GM21717 (cell line): ENCODE measurements at regions not wholly inside any gene's neighbourhood (a gene's known extent, or its start where the extent isn't known, plus 50 kb on each side); places are given as distances from the start of the nearest gene placed in this dataset.

ENCODE experiments used
- ATAC-seq: cut with Tn5 transposase; IDR thresholded peaks from one replicate; pipeline ENCODE4 v1.9.1; 2021; ENCODE audit warnings: mild to moderate bottlenecking, moderate library complexity; ENCODE audit not compliant: unreplicated experiment

DNA sequence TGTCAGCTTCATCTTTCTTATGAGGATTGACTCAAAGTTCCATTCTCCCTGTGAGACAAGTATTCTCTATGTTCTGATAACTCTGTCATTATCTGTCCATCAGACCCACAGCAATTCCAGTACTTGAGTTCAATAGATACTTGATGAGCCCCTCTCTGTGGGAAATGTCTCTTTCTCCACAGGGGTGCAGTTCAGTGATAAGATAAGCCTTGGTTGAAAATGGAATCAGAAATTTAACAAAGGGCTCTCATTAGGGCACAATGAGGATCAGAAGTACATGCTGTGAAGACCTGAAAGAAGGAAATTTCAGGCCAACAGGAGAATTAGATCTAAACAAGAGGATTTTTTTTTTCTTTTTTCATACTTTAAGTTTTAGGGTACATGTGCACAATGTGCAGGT lies 737.3 kb downstream of the MTRR start:
- no peak for ATAC-seq

DNA sequence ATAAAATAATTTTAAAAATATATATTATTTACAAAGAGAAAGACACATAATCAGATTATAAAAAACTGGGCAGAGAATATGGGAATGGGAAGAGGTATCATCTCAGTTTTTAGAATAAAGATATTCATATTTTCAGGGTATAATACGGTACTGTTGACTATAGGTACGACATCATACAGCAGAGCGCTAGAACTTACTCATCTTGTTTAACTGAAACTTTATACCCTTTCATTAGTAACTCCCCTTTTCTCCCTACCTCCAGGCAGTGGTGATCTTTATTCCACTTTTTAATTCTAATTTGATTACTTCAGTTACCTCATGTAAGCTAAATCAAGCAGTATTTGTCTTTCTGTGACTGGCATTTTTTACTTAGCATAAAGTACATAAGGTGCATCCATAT lies 742.1 kb downstream of the MTRR start:
- no peak for ATAC-seq

DNA sequence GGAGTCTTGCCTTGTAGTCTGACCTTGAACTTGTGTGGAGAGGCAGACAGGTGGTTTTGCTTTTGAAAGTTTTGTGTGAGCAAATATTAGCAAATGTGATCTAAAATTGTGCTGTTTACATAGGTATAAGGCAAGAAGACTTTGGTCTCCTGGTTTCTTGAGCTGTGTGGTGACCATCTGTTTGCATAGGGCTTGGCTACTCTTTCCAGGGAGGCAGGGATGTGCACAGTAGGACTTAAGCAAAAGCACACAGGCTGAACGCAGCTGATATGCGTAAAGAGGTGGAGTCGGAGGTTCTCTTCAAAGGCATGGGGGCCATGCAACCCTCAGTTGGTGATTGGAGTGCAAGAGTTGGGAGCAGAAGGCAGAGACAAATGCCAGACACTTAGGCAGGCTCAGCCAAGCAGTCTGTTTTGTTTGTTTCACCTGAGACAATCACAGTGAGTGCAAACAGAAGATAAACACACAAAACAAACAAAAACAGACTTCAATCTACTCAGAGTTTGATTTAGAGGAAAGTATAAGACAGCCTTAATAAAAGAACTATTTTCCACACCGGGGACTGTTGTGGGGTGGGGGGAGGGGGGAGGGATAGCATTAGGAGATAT lies 744.2 kb downstream of the MTRR start:
- ATAC-seq: no peak

DNA sequence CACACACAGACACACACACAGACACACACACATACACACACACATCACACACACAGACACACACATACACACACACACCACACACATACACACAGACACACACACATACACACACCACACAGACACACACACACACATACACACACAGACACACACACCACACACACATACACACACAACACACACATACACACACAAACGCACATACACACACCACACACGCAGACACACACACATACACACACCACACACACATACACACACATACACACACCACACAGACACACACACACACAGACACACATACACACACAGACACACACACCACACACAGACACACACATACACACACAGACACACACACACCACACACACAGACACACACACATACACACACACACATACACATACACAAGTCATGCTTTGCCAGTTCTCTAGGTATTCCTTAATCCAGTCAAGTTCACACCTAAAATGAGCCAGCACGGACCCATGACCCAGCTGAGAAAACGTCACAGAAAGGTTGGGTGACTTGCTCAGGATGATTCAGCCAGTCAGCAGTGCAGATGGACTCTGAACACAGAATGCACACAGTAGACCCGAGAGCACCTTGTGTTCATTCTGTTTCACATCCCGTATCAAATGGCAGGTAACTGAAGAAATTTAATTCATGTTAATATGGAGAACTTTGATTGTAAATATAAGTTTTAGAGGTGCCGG lies 746.4 kb downstream of the MTRR start:
- no peak for ATAC-seq

DNA sequence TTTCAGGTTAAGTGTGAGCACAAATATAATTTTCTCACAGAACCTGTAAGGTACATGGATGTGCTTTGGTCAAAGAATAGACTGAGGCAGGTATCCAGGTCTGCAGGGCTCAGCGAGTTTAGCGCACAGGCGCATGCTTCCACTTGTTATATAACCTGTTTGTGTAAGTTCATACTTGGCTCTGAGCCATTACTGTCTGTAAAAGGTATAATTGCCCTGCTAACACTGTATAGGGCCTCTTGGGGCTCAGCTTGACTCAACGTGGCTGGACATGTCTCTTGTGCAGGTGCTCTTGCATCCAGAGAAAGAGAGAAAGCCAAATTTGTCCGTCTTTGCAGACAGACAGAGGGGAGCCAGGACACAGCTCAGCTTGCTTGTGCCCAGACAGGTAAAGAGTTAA lies 759.6 kb downstream of the MTRR start:
- no peak for ATAC-seq

DNA sequence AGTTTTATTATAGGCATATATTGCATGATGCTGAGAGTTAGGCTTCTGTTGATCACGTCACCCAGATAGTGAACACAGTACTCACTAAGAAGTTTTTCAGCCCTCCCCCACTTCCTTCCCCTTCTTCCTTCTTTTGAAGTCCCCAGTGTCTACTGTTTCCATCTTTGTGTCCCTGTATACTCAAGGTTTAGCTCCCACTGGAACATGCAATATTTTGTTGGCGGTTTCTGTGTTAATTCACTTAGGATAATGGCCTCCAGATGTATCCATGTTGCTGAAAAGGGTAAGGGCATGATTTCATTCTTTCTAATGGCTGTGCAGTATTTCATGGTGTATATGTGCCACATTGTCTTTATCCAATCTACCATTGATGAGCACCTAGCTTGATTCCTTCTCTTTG lies 764.3 kb downstream of the MTRR start:
- no peak for ATAC-seq

DNA sequence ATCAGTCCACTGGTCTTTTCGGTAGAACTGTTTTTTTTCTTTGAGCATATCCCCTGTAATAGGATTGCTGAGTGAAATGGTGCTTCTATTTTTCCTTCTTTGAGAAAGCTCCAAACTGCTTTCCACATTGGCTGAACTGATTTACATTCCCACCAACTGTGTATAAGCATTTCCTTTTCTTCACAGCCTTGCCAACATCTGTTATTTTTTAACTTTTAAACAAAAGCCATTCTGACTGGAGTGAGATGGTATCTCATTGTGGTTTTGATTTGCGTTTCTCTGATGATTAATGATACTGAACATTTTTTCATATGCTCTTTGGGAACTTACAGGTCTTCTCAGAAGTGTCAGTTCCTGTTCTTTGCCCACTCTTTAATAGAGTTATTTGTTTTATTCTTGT lies 764.7 kb downstream of the MTRR start:
- no peak for ATAC-seq

DNA sequence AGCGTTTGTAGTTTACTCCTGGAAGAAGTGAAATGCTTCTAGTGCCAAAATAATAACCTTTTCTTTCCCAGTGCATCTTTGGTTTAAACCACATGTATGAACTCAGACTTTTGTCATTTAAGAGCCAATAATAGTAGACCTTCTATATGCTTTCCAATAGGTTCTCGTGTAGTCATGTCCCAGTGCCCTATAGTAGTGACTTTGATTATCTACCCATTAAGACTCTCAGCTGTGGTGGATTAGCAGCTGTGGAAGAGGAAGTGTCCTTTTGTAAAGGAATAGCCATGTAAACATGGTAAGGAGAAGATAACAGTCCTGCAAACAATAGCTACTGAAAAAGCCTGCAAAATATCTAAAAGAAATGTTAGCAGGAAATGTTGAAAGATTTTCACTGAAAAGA lies 765.3 kb downstream of the MTRR start:
- ATAC-seq: no peak

DNA sequence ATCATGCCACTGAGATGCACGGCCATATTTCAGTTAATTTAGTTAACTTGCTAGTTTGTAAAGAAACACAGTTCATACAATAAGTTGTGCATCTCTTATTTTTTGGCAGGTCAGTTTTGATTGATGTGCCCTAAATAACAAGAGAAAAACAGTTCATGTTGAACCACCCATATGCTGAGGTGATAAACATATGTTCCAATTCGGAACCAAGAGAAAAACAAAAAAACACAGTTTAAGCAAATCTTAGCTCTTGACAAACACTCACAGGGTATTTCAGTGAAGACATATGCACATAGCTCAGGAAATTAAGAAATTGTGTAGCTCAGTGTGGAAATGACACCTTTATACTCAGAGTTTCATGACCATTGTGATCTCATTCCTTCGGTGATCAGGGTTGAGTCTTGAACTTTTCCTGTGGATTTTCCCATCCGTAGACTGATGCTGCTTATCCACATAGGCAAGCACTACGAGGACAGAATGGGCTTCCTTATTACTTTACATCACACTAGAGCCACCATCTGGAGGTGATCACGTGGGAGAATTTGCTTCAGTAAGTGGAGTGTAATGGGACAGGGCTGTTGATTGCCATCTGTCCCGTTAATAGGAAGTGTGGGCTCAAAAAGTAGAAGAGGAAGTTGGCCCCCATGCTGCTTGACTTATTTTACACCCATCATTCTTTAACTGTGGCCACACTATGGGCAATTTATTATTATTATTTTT lies 773.0 kb downstream of the MTRR start:
- no peak for ATAC-seq

DNA sequence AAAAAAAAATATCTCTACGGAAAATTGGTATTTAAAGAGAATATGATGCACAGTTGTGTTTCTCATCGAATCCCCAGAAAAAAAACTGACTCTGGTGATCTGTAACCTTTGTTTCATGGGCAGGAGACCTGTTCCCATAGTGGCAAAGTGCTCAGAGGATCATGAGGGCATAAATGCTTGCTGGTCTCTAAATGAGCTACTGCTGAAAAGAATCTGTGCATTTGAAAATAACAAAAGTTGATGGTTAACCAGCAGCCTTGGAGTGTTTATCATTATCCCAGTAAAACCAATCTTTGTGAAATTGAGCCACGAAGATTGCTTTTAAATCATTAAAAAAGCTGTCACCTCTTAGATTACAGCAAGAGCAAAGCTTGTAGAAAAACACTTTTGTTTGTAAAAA lies 775.4 kb downstream of the MTRR start:
- no peak for ATAC-seq

DNA sequence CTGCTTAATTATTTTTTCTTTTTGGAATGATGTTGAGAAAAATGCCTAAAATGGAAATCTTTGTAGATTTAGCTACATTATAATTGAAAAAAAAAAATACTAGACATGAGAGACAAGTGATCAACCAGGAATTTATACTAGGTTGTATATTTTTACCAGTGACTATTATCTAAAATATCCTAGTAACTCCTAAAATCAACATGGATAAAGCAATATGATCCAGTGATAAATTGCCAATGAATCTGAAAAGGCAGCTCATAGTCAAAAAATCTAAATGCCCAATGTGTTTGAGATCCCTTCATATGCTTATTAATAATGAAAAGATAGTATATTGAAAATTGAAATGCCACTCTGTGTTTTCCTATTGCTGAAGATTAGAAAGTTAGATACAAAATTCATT lies 778.2 kb downstream of the MTRR start:
- ATAC-seq: no peak

DNA sequence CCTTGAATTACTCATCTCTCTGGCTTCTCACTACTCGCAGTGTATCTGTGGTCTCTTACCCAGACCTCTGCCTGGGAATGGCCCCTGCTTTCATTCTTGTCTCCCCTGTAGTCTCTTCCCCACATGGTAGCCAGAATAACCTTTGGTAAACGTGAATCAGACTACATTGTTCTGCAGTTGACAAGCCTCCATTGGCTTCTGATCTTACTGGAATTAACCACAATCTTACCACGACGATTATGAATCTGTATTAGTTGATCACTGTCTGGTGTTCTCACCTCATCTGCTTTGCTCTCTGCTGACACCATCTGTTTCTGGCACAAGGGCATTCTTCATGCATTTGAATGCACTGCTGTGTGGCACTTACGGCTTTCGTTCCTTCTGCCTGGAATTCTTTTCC lies 781.2 kb downstream of the MTRR start:
- ATAC-seq: no peak

DNA sequence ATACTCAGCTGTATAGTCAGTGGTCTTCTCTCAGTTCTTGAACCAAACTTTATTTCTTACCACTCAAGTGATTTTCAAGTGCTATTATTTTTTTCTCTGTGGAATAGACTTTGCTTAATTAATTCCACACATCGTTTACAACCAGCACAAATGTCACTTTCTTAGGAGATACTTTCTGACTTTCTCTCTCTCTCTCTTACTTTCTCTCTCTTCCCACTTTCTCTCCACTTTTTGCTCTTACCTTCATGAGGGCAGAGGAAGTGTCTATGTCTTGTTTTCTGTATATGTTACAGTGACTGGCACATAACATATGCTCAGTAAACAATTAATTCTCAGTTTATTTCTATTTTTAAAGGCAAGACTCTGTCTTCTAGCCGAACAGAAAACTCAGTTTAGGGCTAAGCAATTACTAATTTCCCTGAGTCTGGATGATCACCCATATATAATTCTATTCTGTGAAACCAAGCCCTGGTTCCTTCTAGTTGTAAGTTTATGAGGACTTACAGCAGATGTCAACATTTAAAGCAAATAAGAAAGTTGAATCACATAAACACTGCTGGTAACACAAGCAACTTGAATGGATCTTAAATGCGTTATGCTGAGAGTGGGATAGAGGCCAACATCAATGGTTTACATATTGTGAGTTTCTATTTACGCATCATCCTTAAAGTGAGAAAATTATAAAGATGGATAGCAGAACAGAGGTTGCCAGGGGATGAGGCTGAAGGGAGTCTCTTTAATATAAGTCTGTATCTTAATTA lies 791.4 kb downstream of the MTRR start:
- ATAC-seq: no peak

DNA sequence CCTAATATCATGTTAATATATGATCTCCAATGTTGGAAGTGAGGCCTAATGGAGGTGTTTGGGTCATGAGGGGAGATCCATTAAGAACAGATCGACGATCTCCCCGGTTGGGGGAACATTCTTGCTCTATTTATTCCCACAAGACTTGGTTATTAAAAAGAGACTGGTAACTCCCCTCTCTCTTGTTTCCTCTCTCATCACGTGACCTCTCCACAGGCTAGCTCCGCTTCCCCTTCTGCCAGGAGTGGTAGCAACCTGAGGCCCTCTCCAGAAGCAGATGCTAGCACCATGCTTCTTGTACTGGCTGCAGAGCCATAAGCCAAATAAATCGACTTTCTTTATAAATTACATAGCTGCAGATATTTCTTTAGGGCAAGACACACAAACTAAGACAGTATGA lies 794.4 kb downstream of the MTRR start:
- no peak for ATAC-seq

DNA sequence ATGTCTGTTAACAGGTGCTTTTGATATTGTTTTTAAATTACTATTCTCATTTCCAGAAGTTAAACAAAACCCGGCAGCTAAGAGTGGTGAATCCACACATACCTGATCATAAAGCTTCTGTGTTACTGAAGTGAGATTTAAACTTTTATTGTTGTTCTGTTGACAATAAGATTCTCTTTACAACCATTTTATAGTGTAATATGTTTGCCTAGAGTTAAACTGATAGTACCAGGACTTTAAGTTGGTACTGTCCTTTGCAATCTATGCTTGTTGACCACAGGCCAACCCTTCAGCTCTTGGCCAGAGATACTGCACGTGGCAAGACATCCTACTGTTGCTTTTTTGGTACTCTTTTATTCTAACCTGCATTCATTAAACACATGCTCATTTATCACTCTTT lies 806.2 kb downstream of the MTRR start:
- ATAC-seq: no peak

DNA sequence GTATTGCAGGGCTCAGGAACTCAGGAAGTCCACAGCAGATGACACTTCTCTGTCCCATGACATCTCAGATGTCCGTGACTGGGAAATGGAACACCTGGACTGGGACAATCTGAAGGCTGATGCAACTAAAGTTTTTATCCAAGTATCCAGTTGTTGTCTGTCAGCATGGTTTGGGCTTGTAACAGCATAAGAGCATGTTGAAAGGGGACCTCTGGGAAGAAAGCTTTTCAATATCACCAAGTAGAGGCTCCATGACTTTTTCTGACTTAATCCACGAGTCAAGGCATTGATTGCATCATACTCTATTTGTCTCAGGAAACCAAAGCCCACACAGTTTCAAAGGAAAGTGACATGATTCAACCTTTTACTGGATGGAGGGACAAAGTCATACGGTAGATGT lies 807.7 kb downstream of the MTRR start:
- no peak for ATAC-seq

DNA sequence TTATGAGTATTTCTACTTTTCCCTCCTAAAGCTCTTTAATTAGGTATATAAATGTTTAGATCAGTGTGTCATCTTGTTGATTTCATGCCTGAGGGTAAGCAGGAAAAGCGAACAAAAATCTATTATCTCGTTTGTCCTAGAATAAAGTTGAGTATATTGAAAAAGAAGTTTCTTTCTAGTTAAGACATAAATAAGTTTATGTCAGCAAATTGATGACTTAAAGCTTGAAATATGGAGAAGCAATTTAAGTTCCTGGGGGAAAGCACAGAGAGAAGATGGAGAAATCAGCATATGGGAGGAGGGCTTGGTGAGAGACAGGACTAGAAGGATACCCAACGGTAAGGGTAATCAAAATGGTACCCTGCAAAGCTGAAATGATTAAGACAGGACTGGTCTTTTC lies 813.4 kb downstream of the MTRR start:
- no peak for ATAC-seq

DNA sequence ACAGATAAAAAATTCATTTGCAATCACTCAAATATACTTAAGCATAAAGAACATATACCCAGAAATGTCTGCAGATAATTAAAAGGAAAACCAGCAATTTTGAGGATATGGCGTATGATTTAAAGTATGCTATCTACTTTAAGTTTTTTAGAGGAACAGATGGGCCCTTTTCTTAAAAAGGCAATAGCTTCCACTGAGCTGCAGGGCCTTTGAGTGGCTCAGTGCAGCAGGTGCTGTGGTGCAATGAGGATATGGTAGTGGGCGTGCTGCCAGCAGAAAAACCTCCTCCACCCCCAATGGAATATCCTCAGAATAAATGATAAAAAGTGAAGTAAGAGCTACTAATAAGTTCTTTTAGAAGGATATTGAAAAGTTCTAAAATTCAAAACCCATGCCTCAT lies 814.5 kb downstream of the MTRR start:
- no peak for ATAC-seq

DNA sequence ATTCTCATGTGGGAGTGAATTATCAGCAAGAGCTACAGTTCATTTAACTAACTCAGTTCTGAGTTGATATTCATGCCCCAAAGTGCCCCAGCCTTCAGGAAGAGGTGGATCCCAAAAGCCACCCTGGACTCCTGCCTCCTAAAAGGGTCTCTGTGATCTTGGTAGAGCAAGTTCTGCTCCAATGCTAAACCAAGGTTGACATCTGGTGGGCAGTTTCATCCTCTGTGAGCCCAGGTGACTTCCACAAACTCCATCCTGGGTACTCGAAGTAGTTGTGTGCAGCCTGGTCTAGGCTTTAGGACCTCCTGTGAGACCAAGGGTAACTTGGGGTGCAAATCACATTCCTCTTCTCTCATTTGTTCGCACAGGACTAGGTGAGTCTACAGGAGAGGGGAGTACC lies 816.8 kb downstream of the MTRR start:
- ATAC-seq: no peak

DNA sequence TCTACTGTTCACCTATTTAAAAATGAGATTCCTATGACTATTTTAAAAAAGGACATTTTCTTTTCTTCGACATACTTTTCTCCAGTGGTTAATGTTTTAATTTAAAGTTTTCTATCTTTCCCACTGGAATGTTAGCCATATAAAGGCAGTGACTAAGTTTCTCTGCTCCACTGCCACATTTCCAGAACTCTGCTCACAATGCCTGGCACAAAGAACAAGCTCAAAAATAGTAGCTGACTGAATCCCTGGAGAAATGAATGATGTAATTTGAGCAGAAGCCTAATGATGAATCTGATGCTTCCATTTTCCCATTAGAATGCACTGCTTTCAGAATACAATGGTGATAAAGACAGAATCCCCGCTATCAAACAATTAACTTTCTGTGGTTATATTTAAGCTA lies 817.8 kb downstream of the MTRR start:
- no peak for ATAC-seq

DNA sequence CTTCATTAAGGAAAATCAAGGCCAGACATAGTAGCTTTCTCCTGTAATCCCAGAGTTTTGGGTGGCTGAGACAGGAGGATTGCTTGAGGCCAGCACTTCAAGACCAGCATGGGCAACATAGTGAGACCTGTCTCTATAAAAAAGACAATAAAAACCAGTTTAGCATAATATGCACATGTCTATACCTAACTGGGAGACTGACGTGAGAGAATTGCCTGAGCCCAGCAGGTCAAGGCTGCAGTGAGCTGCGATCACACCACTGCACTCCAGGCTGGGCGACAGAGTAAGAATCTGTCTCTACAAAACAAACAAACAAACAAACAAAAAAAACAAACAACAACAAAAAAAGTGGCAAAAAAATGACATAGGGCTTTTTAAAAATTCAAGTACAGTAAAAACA lies 820.8 kb downstream of the MTRR start:
- ATAC-seq: no peak

DNA sequence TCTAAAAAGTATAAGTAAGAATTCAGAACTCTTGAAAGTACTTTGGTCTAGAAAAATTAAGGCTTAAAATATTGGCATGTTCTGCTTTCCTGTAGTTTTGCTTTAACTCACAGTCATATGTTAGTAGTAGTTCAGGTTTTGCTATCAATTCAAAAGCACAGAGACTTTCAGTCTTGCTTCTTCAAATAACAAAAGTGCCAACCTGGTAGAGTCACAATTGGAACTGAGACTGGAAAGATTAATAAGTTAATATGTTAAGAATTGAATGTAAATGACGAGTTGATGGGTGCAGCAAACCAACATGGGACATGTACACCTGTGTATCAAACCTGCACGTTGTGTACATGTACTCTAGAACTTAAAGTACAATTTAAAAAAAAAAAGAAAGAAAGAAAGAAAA lies 822.3 kb downstream of the MTRR start:
- no peak for ATAC-seq
